ENCODE measurements at regions not wholly inside any gene's neighbourhood (a gene's known extent, or its start where the extent isn't known, plus 50 kb on each side); places are given as distances from the start of the nearest gene placed in this dataset.

DNA sequence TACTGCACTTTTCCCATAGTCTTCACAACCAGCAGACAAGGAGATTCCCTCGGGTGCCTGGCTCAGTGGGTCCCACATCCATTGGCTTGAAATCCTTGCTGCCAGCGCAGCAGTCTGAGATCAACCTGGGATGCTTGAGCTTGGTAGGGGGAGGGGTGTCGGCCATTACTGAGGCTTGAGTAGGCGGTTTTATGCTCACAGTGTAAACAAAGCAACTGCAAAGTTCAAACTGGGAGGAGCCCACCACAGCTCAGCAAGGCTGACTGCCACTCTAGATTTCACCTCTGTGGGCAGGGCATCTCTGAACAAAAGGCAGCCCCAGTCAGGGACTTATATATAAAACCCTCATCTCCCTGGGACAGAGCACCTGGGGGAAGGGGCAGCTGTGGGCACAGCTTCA is 512.3 kb upstream of the MPDZ start:
- TF ChIP-seq ZFX (IDR thresholded peaks at IDR 0.05; ENCODE audit: borderline replicate concordance): no peak
- TF ChIP-seq, protein P1, sequence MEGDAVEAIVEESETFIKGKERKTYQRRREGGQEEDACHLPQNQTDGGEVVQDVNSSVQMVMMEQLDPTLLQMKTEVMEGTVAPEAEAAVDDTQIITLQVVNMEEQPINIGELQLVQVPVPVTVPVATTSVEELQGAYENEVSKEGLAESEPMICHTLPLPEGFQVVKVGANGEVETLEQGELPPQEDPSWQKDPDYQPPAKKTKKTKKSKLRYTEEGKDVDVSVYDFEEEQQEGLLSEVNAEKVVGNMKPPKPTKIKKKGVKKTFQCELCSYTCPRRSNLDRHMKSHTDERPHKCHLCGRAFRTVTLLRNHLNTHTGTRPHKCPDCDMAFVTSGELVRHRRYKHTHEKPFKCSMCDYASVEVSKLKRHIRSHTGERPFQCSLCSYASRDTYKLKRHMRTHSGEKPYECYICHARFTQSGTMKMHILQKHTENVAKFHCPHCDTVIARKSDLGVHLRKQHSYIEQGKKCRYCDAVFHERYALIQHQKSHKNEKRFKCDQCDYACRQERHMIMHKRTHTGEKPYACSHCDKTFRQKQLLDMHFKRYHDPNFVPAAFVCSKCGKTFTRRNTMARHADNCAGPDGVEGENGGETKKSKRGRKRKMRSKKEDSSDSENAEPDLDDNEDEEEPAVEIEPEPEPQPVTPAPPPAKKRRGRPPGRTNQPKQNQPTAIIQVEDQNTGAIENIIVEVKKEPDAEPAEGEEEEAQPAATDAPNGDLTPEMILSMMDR (IDR thresholded peaks at IDR 0.05): no peak
- no peak overlapping the region for H3K27ac ChIP-seq

DNA sequence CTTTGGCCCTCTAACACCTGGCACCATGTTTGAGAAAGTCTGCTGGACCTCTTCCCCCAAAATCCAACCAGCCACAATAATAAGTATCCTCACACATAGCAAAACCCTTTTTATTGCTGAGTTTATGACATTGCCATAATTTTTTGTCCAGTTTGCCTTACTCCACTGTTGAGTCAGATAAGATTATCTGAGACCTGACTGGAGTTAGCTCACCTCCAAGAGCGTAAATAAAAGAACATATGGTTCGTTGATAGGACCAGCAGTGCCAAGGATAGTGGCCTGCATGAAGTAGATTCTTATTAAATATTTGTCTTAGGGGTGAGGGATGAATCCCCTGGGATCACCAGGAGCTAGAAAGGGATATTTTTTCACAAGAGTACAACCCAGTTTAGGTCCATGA is 510.6 kb upstream of the MPDZ start:
- no peak overlapping the region for H3K27ac ChIP-seq
- TF ChIP-seq ZFX (IDR thresholded peaks at IDR 0.05; ENCODE audit: borderline replicate concordance): no peak
- TF ChIP-seq, protein P1 (IDR thresholded peaks at IDR 0.05): no peak

DNA sequence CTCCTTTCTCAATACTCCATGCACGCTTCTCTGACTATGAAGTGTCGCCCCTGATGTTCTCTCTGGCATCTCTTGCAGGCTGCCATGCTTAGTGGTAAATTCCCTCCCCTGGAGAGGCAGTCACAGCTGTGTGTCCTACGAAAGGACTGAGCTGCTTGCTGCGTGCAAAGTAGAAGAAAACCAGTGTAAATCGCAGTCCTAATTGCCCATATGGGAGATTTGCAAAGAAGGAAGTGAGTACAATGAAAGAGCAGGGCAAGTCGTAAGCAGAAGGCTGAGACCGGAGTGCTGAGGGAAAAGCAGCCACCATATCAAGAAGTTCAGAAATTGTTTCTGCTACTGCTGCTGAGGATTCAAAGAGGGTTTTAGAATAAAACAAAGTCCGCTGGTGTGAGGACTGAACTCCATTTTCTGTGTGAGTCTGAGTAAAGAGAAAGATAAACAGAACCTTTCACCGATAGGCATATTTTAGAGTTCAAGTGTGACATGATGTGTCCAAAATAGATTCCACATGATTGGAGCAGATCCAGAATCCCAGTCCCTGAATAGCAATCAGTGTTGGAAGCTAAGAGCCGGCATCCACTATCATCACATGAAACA is 507.8 kb upstream of the MPDZ start:
- TF ChIP-seq, protein P1 (IDR thresholded peaks at IDR 0.05): no peak
- TF ChIP-seq ZFX (IDR thresholded peaks at IDR 0.05; ENCODE audit: borderline replicate concordance): no peak

DNA sequence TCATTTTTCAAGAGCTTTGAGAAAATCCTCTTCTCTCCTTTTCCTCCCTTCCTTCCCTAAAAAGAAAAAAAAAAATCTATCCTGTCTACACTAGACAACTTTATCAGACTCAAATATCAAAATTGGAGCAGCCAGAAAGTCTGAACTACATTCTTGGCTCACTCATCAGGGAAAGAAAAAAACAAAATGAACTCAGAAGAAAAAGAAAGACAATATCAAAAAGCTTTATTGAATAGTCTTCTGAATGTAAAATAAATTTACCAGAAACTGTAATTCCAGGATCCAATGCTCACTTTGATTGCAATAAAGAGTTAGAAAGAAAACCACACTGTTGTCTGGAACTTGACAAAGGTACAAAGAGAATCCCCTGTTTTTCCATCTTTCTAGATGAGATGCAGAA is 507.2 kb upstream of the MPDZ start:
- TF ChIP-seq, protein P1 (IDR thresholded peaks at IDR 0.05): no peak
- TF ChIP-seq ZFX (IDR thresholded peaks at IDR 0.05; ENCODE audit: borderline replicate concordance): no peak
- no peak overlapping the region for H3K27ac ChIP-seq

More for the DNA sequence above, 507.8 kb upstream of the MPDZ start:
- no peak overlapping the region for H3K27ac ChIP-seq

DNA sequence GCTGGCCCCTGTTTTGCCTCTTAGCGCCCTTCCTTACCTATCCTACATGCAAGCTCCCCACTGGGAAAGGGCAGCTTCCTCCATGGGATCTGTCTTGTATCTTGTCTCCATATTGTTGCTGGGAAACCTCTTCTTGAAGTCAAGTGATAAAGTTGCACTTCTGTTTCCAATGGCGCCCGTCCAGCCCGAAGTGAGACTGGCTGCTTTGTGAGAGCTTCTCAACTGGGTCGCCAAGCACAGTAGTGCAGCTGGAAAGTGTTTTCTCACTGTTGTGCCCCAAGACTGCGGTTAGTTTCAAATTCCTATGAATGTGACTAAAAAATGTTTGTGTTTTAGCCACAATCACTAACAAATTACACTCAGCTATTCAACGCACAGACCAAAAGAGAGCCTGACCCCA is 506.6 kb upstream of the MPDZ start:
- no peak for TF ChIP-seq ZFX (IDR thresholded peaks at IDR 0.05; ENCODE audit: borderline replicate concordance)
- TF ChIP-seq, protein P1 (IDR thresholded peaks at IDR 0.05): no peak
- H3K27ac ChIP-seq: no peak overlapping the region

DNA sequence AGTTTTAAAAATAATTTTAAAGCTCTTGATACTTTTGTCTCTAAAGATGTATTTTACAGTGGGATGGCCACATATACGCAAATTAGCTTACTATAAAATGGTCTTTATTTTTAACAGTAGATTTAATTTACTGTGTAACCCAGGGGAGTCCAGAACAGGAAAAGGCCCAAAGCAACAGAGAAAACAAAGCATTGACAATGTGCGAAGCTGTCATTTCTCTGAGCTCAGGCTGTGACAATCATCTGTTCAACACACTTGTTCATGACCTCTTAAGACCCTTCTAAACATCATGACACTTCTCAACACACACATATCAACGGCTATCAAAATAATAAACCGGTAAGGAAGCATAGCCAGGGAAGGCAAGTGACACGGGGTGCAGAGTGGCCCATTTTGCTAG is 499.6 kb upstream of the MPDZ start:
- no peak for TF ChIP-seq ZFX (IDR thresholded peaks at IDR 0.05; ENCODE audit: borderline replicate concordance)
- TF ChIP-seq, protein P1 (IDR thresholded peaks at IDR 0.05): no peak
- no peak overlapping the region for H3K27ac ChIP-seq

DNA sequence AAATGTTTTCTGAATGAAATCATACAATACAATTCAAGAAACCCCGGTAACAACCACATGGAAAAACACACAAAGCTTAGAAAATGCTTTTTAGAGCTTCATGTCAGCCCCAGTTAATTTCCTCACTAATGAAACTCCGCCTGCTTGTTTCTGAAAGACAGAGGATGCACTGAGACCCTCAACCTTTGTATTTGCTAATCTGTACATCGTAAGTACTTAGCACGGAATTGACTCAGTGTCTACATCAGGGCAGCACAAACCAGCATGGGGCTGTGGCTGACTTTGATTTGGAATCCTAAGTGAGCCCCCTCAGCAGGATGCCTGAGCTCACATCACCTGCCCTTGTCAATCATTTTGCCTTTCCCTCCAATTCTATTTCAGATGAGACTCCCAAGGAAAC is 499.1 kb upstream of the MPDZ start:
- H3K27ac ChIP-seq: no peak overlapping the region
- no peak for TF ChIP-seq ZFX (IDR thresholded peaks at IDR 0.05; ENCODE audit: borderline replicate concordance)
- TF ChIP-seq, protein P1 (IDR thresholded peaks at IDR 0.05): no peak
